CD1c-positive myeloid dendritic cell (primary cell): ENCODE measurements at regions not wholly inside any gene's neighbourhood (a gene's known extent, or its start where the extent isn't known, plus 50 kb on each side); places are given as distances from the start of the nearest gene placed in this dataset.

ENCODE experiments used
- DNase-seq: peaks from one replicate; pipeline ENCODE4 v3.0.0-alpha.2; 2016; ENCODE audit errors: extremely low spot score

DNA sequence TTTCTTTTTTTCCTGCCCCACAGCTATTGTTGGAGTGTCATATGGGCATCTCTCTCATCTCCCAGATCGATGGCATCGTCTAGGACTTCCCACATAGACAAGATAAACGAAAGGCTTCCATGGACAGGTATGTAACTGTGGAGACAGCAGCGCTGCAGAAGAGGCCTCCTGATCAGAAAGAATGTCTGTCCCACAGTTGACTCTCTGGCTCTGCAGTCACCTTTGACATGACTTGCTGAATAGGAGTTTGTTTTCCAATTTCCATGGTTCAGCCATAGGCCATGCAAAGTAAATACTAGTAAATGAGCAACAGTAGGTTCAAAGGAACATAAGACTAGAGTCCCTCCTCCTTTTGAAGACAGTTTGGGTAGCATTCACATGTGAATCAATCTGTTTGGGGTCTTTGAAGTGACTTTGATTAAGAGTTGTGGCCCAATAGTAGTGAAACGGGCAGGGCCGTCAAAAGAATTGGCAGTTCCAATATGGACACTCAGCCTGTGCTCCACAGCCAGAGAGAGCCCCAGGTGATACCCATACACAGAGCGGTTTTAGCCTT, 134.7 kb upstream of the IFNGR1 start:
- no peak for DNase-seq

DNA sequence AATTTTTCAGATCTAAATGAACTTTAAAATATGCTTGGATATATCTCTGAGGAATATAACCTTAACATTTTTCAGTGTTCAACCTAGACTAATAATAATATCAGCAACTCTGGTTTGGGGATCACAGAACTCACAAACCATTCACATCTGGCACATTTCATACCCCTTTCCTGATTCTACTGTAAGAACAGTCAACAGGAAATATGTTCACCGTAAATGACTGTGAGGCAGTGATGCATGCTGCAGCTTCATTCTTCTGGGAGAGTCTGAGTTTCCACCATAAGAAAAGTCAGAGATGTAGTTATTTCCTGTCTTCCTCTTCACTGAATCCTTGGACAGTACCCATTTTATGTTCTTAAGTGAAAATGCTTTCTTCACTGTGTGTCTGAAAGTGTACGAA, 134.2 kb upstream of the IFNGR1 start:
- no peak for DNase-seq

DNA sequence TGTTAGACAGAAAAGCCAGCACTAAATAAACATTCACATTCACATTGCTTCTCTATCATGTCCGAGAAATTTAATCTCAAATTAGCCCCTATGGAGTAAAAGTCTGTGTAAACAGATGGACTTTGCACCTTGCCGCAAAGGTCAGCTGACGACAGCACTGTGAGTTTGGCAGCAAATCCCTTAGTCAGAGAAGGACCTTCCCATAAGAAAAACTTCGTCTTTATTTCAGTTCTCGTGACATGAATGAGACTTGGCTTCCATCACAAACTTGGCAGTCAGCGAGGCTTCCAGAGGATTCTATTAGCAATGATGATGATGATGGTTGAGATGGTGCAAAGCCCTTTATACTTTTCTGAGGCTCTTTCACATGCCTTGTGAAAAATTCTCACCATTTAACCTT, 133.7 kb upstream of the IFNGR1 start:
- no peak for DNase-seq

GRCh38 chr6:137351890-137352289, 132.7 kb upstream of the IFNGR1 start:
- DNase-seq: peak; percentile 89

DNA sequence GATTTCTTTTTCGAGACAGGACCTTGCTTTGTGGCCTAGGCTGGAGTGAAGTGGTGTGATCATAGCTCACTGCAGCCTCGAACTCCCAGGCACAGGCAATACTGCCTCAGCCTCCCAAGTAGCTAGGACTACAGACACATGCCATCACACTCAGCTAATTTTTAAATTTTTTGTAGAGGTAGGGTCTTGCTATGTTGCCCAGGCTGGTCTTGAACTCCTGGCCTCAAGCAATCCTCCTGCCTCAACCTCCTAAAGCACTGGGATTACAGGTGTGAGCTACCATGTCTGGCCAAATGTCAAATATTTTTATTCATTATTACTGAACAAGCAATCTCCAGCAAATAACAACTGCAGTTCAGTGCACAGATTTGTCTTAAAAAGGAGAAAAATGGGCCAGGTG, 131.7 kb upstream of the IFNGR1 start:
- DNase-seq: no peak

GRCh38 chr6:137349856-137350830, 131.0 kb upstream of the IFNGR1 start:
- DNase-seq: no peak

GRCh38 chr6:137348777-137349176, 129.6 kb upstream of the IFNGR1 start:
- DNase-seq: no peak

GRCh38 chr6:137343241-137343640, 124.1 kb upstream of the IFNGR1 start:
- no peak for DNase-seq

DNA sequence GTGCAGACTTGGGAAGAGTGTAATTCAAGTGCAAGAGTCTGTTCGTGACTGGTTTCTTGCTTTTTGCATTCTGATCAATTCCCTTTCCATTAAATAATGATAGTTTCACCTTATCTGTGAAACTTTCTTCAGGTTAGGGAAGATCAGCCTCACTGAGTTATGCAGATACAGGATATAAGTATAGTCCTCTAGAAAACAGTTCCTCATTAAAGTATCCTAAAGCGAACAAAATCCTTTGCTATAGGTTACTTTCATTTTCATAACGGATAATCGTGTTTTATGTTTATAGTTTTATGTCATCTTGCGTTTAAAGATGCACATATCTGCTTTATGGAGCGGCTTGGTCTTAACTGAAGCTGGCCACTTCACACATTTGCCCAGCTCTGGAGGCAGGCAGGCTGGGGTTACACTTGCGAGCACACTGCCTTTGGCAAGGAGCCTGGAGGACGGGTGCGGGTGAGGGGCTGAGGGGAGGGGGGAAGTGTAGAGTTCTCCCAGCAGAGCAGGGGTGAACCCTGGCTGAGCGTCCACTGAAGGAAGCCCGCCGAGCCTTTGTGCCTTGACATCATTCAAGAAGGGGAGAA, 123.5 kb upstream of the IFNGR1 start:
- DNase-seq: peak; percentile 18

DNA sequence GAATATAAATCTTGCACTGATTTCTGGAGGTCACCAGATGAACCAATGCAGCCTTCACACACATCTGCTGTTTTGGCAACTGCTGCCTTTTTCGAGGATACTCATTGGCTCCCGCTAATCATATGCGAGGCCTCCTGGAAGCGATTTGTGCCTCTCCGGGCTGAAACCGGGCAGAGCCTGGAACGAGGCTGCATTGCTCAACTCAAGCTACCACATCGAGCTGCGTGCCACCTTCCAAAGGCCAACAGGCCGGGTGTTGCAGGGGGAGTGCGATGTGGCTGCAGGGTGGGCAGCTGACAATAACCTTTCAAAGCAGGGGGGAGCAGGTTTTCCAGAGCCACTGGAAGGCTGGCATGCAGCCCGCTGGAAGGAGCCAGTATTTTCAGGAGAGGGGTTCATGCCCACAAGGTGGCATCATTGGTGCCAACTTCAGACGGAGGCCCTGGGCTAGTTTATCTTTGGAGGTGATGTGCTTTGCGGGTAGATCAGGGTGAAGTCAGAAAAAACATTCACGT, 122.6 kb upstream of the IFNGR1 start:
- peak; percentile 40 for DNase-seq

- DNase-seq: no peak
These were observed 120.9 kb upstream of the IFNGR1 start for GRCh38 chr6:137339929-137340559.

- no peak for DNase-seq
These were observed 115.7 kb upstream of the IFNGR1 start for GRCh38 chr6:137334884-137335283.

DNA sequence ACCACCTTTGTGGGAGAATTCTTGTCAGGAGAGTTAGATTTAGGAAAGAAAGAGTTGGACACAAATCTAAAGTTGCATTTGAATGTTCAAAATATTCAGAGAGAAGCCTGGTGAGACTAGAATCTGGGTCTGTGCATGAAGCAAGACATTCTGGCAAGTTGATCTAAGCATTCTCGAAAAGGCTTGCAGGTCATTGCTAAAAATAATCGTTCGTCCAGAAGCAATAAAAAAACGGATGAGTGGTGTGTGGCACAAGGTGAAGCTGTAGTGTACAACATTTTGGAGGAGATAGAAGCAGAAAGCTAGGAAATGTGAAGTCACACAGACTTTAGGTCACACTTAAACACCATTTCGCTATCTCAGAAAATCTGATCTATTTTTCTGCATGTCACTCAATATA, 114.9 kb upstream of the IFNGR1 start:
- no peak for DNase-seq

GRCh38 chr6:137332637-137333280, 113.6 kb upstream of the IFNGR1 start:
- no peak for DNase-seq

- no peak for DNase-seq
These were observed 104.7 kb upstream of the IFNGR1 start for GRCh38 chr6:137323860-137324259.

DNA sequence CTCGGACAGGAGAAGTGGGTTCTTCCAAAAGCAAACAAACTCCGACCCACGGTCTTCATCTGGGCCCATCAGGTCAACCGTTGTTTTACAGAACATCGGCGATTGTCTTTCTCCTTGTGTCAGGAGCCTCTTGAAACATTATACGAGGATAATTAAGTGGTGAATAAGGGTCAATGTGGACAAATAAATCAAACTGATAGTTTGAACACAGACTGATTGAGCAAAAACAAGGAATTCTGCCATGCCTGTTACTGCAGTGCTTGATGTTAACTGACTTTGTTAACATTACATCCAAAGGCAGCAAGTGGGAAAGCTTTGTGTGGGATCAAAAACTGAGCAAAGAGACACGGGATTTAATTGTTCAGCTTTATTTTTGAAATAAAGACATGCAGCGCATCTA, 101.1 kb upstream of the IFNGR1 start:
- DNase-seq: no peak

GRCh38 chr6:137316626-137317025, 97.4 kb upstream of the IFNGR1 start:
- no peak for DNase-seq

GRCh38 chr6:137315081-137315480, 95.9 kb upstream of the IFNGR1 start:
- DNase-seq: peak; percentile 80

DNA sequence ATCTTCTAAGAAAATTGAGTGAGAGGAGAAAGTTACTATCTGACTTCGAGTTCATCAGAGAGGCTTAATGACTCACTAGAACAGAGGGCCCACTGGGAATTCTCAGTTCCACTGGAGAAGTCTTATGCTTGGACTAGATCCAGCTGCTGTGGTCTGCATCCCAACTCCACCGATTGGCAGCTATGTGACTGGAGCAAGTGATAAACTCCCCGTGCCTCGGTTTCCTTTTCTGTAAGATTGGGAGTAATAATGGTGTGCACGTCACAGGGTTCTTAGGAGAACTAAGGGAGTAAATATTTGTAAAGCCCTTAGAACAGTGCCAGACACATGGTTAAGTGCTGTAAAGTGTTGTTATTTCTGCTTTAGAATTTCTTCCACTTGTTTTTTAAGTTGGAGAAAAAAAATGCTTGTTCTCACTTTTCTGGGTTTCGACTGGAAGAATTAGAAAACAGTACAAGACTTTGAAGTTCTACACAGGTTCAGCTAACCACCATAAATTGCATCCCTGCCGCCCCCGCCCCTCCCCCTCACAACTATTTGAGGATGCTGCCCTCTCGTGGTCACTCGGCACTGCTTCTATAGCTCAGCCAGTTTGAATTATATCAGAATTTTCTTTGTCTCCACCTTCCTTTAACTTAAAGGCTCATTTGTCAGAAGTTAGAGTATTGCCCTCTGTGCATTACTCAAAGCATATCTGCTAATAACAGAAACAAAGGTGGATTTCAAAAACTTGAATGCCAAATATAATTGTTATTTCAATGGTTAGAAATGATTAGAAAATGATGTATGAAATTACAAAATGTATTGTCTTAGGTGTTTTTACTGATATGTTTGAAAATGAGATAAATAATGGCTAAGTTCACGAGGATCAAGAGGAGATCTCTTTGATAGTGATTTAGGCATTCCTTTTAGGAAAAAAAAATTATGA, 95.0 kb upstream of the IFNGR1 start:
- peak; percentile 84 for DNase-seq

DNA sequence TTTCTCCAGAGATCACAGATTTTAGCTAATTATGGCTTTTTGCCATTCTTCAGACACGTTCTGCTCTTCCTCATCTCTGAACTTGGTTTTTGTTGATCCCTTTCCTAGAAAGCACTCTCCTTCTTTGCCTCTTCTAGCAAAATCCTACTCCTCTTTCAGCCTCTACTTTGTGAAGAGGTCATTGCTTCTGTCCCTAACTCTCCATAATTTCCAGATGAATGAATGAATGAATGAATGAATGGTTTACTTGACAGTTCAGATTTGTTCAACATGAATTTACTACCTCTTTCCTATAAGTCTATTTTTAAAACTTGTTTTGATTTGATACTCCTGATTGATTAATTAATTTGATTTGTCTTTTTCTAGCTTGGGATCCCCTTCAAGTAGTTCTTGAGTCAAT, 94.0 kb upstream of the IFNGR1 start:
- DNase-seq: no peak

- no peak for DNase-seq
These were observed 92.8 kb upstream of the IFNGR1 start for GRCh38 chr6:137311940-137312339.
